ENCODE measurements at regions not wholly inside any gene's neighbourhood (a gene's known extent, or its start where the extent isn't known, plus 50 kb on each side); places are given as distances from the start of the nearest gene placed in this dataset.

DNA sequence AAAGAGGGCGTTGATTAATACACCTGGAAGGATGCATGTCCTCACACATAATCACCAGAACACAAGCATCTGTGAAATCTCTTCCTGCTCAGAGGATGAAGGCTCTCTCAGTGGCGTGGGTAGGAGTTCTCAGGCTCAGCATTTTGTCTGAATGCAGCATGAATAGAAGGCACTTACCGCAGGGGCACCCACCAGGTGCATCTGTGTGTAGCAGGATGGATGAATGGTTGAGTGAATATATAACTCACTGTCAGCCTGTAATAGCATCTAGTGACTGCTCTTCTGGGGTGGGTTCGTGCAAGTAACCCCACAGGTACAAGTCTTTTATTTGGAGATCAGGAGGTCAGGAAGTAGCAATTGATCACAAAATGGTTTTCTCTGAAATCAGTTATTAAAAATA, 143.0 kb downstream of the SQOR start:
- H3K4me3 ChIP-seq (ENCODE audit: low read length): no peak overlapping the region
- H3K27ac ChIP-seq (ENCODE audit: low read length): no peak overlapping the region
- H3K79me2 ChIP-seq (ENCODE audit: low read length): no peaks in the 10 kb centered on the region
- H3F3A ChIP-seq (ENCODE audit: insufficient read depth, low read length): no peaks in the 10 kb centered on the region
- TF ChIP-seq CTCF (IDR thresholded peaks at IDR 0.05; ENCODE audit: low read length) (no peak), EZH2 (optimal IDR thresholded peaks at IDR 0.05; ENCODE audit: low read depth, low read length) (no peak), EZH2phosphoT487 (IDR thresholded peaks at IDR 0.05; ENCODE audit: low read length) (no peak)
- H3K36me3 ChIP-seq (replicated peaks; ENCODE audit: insufficient read depth, low read length): no peaks in the 10 kb centered on the region
- no peak overlapping the region for H3K9ac ChIP-seq (ENCODE audit: low read length)
- no peaks in the 10 kb centered on the region for H3K9me3 ChIP-seq (replicated peaks; ENCODE audit: insufficient read depth, low read length)
- no peaks in the 10 kb centered on the region for H3K27me3 ChIP-seq (replicated peaks; ENCODE audit: insufficient read depth, low read length)
- no peak for DNase-seq
- H2AFZ ChIP-seq (ENCODE audit: low read length): no peak overlapping the region
- H4K20me1 ChIP-seq (ENCODE audit: insufficient read depth, low read length): no peaks in the 10 kb centered on the region
- H3K4me2 ChIP-seq (ENCODE audit: low read depth, low read length): no peak overlapping the region
- H3K4me1 ChIP-seq (ENCODE audit: low read length): no peaks in the 10 kb centered on the region
- H3K9me2 ChIP-seq (replicated peaks; ENCODE audit: insufficient read depth, low read length): no peaks in the 10 kb centered on the region

DNA sequence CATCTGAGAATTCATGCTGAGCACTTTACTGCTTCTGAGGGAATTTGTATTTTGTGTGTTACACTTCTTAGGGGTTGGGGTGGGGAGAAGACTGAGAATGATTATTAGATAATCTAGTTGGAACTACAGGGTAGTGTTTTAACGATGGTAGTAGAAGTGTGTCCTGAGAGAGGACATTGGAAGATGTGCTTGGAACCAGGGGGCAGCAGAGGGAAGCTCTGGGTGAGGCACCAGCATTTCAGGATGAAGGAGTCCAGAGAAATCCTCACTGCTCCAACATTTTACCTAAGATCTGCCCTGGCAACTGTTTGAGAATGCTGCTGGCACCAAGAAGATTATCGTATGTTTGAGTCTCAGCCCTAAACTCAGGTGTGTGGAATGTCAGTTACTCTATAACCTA, 145.5 kb downstream of the SQOR start:
- DNase-seq: no peak

DNA sequence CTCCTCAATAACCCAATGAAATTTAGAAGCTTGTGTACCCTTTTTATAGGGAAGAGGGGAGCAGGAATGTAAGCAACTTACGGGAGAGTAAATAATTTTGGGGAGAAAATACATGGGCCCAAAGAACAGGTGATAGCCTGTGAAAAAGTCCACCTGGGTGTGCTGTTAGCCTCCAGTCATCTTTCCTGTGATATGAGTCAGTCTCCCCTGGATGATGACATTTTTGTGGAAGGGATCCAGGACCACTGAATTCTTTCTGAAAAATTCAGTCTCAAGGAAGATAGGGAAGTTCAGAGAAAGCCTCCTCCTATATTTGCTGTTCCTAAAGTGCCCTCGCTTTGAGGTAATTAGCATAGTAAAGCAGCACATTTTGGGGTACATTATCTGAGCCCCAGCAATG, 149.8 kb downstream of the SQOR start:
- no peaks in the 10 kb centered on the region for H3K36me3 ChIP-seq (replicated peaks; ENCODE audit: insufficient read depth, low read length)
- no peaks in the 10 kb centered on the region for H3K27me3 ChIP-seq (replicated peaks; ENCODE audit: insufficient read depth, low read length)
- H3K4me2 ChIP-seq (ENCODE audit: low read depth, low read length): no peak overlapping the region
- no peaks in the 10 kb centered on the region for H3F3A ChIP-seq (ENCODE audit: insufficient read depth, low read length)
- H3K4me1 ChIP-seq (ENCODE audit: low read length): no peaks in the 10 kb centered on the region
- no peaks in the 10 kb centered on the region for H3K79me2 ChIP-seq (ENCODE audit: low read length)
- H3K9ac ChIP-seq (ENCODE audit: low read length): no peak overlapping the region
- no peak overlapping the region for H2AFZ ChIP-seq (ENCODE audit: low read length)
- H4K20me1 ChIP-seq (ENCODE audit: insufficient read depth, low read length): no peaks in the 10 kb centered on the region
- no peak for DNase-seq
- TF ChIP-seq EZH2 (optimal IDR thresholded peaks at IDR 0.05; ENCODE audit: low read depth, low read length) (no peak), EZH2phosphoT487 (IDR thresholded peaks at IDR 0.05; ENCODE audit: low read length) (no peak), CTCF (IDR thresholded peaks at IDR 0.05; ENCODE audit: low read length) (no peak)
- no peak overlapping the region for H3K4me3 ChIP-seq (ENCODE audit: low read length)
- no peaks in the 10 kb centered on the region for H3K9me2 ChIP-seq (replicated peaks; ENCODE audit: insufficient read depth, low read length)
- H3K27ac ChIP-seq (ENCODE audit: low read length): no peak overlapping the region
- H3K9me3 ChIP-seq (replicated peaks; ENCODE audit: insufficient read depth, low read length): no peaks in the 10 kb centered on the region

More for the DNA sequence above, 145.5 kb downstream of the SQOR start:
- no peaks in the 10 kb centered on the region for H3K27me3 ChIP-seq (replicated peaks; ENCODE audit: insufficient read depth, low read length)
- H3K9me2 ChIP-seq (replicated peaks; ENCODE audit: insufficient read depth, low read length): no peaks in the 10 kb centered on the region
- H4K20me1 ChIP-seq (ENCODE audit: insufficient read depth, low read length): no peaks in the 10 kb centered on the region
- no peak overlapping the region for H3K27ac ChIP-seq (ENCODE audit: low read length)
- H3K9ac ChIP-seq (ENCODE audit: low read length): no peak overlapping the region
- H3K4me3 ChIP-seq (ENCODE audit: low read length): no peak overlapping the region
- no peaks in the 10 kb centered on the region for H3K36me3 ChIP-seq (replicated peaks; ENCODE audit: insufficient read depth, low read length)
- no peaks in the 10 kb centered on the region for H3F3A ChIP-seq (ENCODE audit: insufficient read depth, low read length)
- H3K79me2 ChIP-seq (ENCODE audit: low read length): no peaks in the 10 kb centered on the region
- no peak for TF ChIP-seq EZH2phosphoT487 (IDR thresholded peaks at IDR 0.05; ENCODE audit: low read length)
- TF ChIP-seq CTCF (IDR thresholded peaks at IDR 0.05; ENCODE audit: low read length): no peak
- no peak for TF ChIP-seq EZH2 (optimal IDR thresholded peaks at IDR 0.05; ENCODE audit: low read depth, low read length)
- H3K4me2 ChIP-seq (ENCODE audit: low read depth, low read length): no peak overlapping the region
- H2AFZ ChIP-seq (ENCODE audit: low read length): no peak overlapping the region
- H3K4me1 ChIP-seq (ENCODE audit: low read length): no peaks in the 10 kb centered on the region
- no peaks in the 10 kb centered on the region for H3K9me3 ChIP-seq (replicated peaks; ENCODE audit: insufficient read depth, low read length)

Data from MM.1S (cell line).